GM23338 (cell line): ENCODE measurements at regions not wholly inside any gene's neighbourhood (a gene's known extent, or its start where the extent isn't known, plus 50 kb on each side); places are given as distances from the start of the nearest gene placed in this dataset.

Experiments
- ATAC-seq: fragments of 200-7000 bp; cut with Tn5 transposase; 3 replicates; pipeline ENCODE4 v1.9.1; 2020
- DNase-seq: peaks from one replicate; pipeline ENCODE4 v3.0.0-alpha.2; 2015; ENCODE audit warnings: low spot score
- H2AFZ ChIP-seq: fragments of 200-600 bp; sonication (generic); 2 replicates; pipeline ENCODE4 v1.8.0; 2016; ENCODE audit warnings: antibody characterized with exemption, mild to moderate bottlenecking, moderate library complexity
- H3F3A ChIP-seq: fragments of 200-600 bp; sonication (generic); replicated peaks from 2 replicates; pipeline ENCODE4 v1.8.0; 2017; ENCODE audit warnings: antibody characterized with exemption, mixed run types, low read depth
- H3K27ac ChIP-seq: fragments of 200-600 bp; sonication (generic); 2 replicates; pipeline ENCODE4 v1.6.1; 2016; ENCODE audit warnings: low read depth
- H3K27me3 ChIP-seq: fragments of 200-600 bp; sonication (generic); 2 replicates; pipeline ENCODE4 v1.8.0; 2016; ENCODE audit warnings: mild to moderate bottlenecking, mixed run types, moderate library complexity; ENCODE audit not compliant: insufficient read depth
- H3K36me3 ChIP-seq: fragments of 200-600 bp; sonication (generic); 2 replicates; pipeline ENCODE4 v1.8.0; 2016; ENCODE audit warnings: mild to moderate bottlenecking; ENCODE audit not compliant: insufficient read depth
- H3K4me1 ChIP-seq: fragments of 200-600 bp; sonication (generic); 2 replicates; pipeline ENCODE4 v1.8.0; 2016; ENCODE audit warnings: mild to moderate bottlenecking, moderate library complexity; ENCODE audit not compliant: insufficient read depth
- H3K4me2 ChIP-seq: fragments of 200-600 bp; sonication (generic); 2 replicates; pipeline ENCODE4 v1.7.1; 2017; ENCODE audit warnings: mixed run types
- H3K4me3 ChIP-seq: fragments of 200-600 bp; sonication (generic); 2 replicates; pipeline ENCODE4 v1.6.1; 2016; ENCODE audit warnings: mixed run types
- H3K79me2 ChIP-seq: fragments of 200-600 bp; sonication (generic); replicated peaks from 2 replicates; pipeline ENCODE4 v1.8.0; 2017; ENCODE audit warnings: mild to moderate bottlenecking; ENCODE audit not compliant: insufficient read depth
- H3K9me2 ChIP-seq: fragments of 200-600 bp; sonication (generic); 2 replicates; pipeline ENCODE4 v1.8.0; 2017; ENCODE audit not compliant: insufficient read depth
- H4K20me1 ChIP-seq: fragments of 200-600 bp; sonication (generic); replicated peaks from 2 replicates; pipeline ENCODE4 v1.8.0; 2017; ENCODE audit warnings: mild to moderate bottlenecking; ENCODE audit not compliant: insufficient read depth
- H3K27ac Mint-ChIP-seq: 2 replicates; pipeline ENCODE4 v1.8.0; 2020; ENCODE audit warnings: inconsistent platforms, mild to moderate bottlenecking, moderate library complexity, mixed read lengths
- H3K27me3 Mint-ChIP-seq: 3 replicates; pipeline ENCODE4 v1.8.0; 2022; ENCODE audit warnings: low read depth, mild to moderate bottlenecking, moderate library complexity, mixed read lengths, inconsistent platforms; ENCODE audit not compliant: insufficient read depth, poor library complexity
- H3K36me3 Mint-ChIP-seq: 3 replicates; pipeline ENCODE4 v1.8.0; 2021; ENCODE audit warnings: low read depth, mild to moderate bottlenecking, inconsistent platforms, moderate library complexity, mixed read lengths
- H3K4me1 Mint-ChIP-seq: 3 replicates; pipeline ENCODE4 v1.8.0; 2020; ENCODE audit warnings: mild to moderate bottlenecking, inconsistent platforms, mixed read lengths
- H3K4me3 Mint-ChIP-seq: 3 replicates; pipeline ENCODE4 v1.8.0; 2021; ENCODE audit warnings: moderate library complexity, mild to moderate bottlenecking, inconsistent platforms, mixed read lengths
- H3K9me3 Mint-ChIP-seq: 3 replicates; pipeline ENCODE4 v1.8.0; 2020; ENCODE audit warnings: moderate library complexity, mild to moderate bottlenecking, inconsistent platforms, mixed read lengths
- CREB1 ChIP-seq: fragments of 250-450 bp; sonication (Bioruptor Pico); IDR thresholded peaks from 2 replicates; pipeline ENCODE4 v1.5.0; 2020; ENCODE audit warnings: low read depth, mild to moderate bottlenecking, moderate library complexity
- CTCF ChIP-seq, 2 experiments: fragments of 200-600 bp in 1 of 2; sonication (generic) in 1 of 2; conservative IDR thresholded peaks; 2 replicates each; pipeline versions ENCODE4 v1.5.1 to v1.6.1; 2016 to 2017; ENCODE audit warnings: antibody characterized with exemption in 2 of 2, low read depth in 2 of 2, mild to moderate bottlenecking in 2 of 2, moderate library complexity in 1 of 2
- ETS1 ChIP-seq: IDR thresholded peaks from 2 replicates; pipeline ENCODE4 v1.6.1; 2016; ENCODE audit warnings: antibody characterized with exemption
- EZH2 ChIP-seq: fragments of 200-600 bp; sonication (generic); IDR thresholded peaks from one replicate; pipeline ENCODE4 v1.8.0; 2017; ENCODE audit warnings: antibody characterized with exemption, mild to moderate bottlenecking, low read depth; ENCODE audit not compliant: unreplicated experiment
- EZH2phosphoT487 ChIP-seq: fragments of 200-600 bp; sonication (generic); IDR thresholded peaks from one replicate; pipeline ENCODE4 v1.8.1; 2018; ENCODE audit warnings: antibody characterized with exemption; ENCODE audit not compliant: unreplicated experiment
- JUNB ChIP-seq: IDR thresholded peaks from one replicate; pipeline ENCODE4 v1.6.1; 2016; ENCODE audit warnings: antibody characterized with exemption; ENCODE audit not compliant: unreplicated experiment
- NANOG ChIP-seq: IDR thresholded peaks from 2 replicates; pipeline ENCODE4 v1.6.1; 2016; ENCODE audit warnings: antibody characterized with exemption, borderline replicate concordance
- POLR2AphosphoS5 ChIP-seq: IDR thresholded peaks from 2 replicates; pipeline ENCODE4 v1.6.1; 2016; ENCODE audit warnings: antibody characterized with exemption, low read depth
- STAT1 ChIP-seq: IDR thresholded peaks from one replicate; pipeline ENCODE4 v1.6.1; 2016; ENCODE audit warnings: antibody characterized with exemption; ENCODE audit not compliant: unreplicated experiment
- ZNF114 ChIP-seq: fragments of 250-450 bp; sonication (Bioruptor Pico); IDR thresholded peaks from 2 replicates; pipeline ENCODE4 v1.5.0; 2020; ENCODE audit warnings: mild to moderate bottlenecking, moderate library complexity
- ZNF331 ChIP-seq: fragments of 250-450 bp; sonication (Bioruptor Pico); IDR thresholded peaks from 2 replicates; pipeline ENCODE4 v1.5.0; 2020; ENCODE audit warnings: low read depth, mild to moderate bottlenecking, moderate library complexity
- TF ChIP-seq, protein P1 (sequence below): IDR thresholded peaks from one replicate; pipeline ENCODE4 v1.6.1; 2018; ENCODE audit warnings: antibody characterized with exemption; ENCODE audit not compliant: unreplicated experiment

GRCh38 chr5:5688925-5689310 lies 266.4 kb downstream of the ICE1 start:
- TF ChIP-seq ZNF331 = no peak
- TF ChIP-seq CTCF (conservative IDR thresholded peaks at IDR 0.05; ENCODE audit: low read depth in 2 of 2) = no peak
- no peak for TF ChIP-seq POLR2AphosphoS5
- no peak for TF ChIP-seq CREB1 (CRISPR knock-in tag)
- TF ChIP-seq ETS1 = no peak
- Histone ChIP-seq H3K79me2 (no peaks in the 10 kb centered on the region), H2AFZ (no peak overlapping the region), H3K4me1 (peaks cover 1% of the 10 kb centered on the region; the same call in 1 of the 2 replicates), H4K20me1 (no peaks in the 10 kb centered on the region), H3K4me2 (no peak overlapping the region), H3K27me3 (no peaks in the 10 kb centered on the region), H3K9me2 (peaks cover 26% of the 10 kb centered on the region; the same call in 1 of the 2 replicates), H3F3A (no peaks in the 10 kb centered on the region), H3K36me3 (no peaks in the 10 kb centered on the region), H3K4me3 (no peak overlapping the region), H3K27ac (no peak overlapping the region)
- H3K36me3 Mint-ChIP-seq = peaks cover 4% of the 10 kb centered on the region; the same call in 2 of the 3 replicates
- H3K4me3 Mint-ChIP-seq = no peak overlapping the region
- DNase-seq (no peak), ATAC-seq (no peak)
- peaks cover 15% of the 10 kb centered on the region for H3K4me1 Mint-ChIP-seq
- peaks cover 13% of the 10 kb centered on the region for H3K27me3 Mint-ChIP-seq
- no peak overlapping the region for H3K27ac Mint-ChIP-seq
- peaks cover 9% of the 10 kb centered on the region; the same call in 1 of the 3 replicates for H3K9me3 Mint-ChIP-seq

DNA sequence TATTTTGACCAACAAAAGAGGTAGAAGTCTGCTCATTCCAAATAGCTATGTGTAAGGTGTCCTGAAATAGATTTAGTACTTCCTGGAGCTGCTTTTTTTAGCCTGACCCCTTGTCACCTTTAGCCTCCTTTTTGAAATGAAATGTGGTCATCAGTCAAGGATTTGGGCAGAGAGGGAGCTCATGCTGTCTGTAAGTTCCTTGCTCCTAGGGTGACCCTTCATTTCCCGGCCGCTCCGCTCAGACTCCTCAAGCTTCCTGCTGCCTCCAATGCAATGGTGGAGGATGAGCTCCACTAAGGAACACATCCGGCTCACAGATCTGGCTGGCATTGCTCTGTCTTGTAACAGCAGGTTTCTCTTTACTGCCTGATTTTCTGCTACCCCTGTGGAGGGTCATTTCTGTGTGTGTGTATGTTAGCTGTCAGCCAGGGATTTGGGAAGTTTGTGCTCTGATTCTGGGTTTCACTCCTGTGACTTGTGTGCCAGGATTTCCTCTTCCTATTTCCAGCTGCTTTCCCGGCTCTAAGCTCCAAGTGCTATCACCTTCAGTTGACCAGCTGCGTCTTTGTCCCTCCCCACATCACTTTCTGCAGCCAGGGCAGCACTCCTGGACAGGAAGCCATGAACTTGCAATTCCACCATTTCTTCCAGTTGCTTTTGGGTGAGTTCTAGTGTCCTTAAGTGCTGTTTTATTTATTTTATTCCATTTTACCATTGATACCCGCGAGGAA lies 265.9 kb downstream of the ICE1 start:
- Histone ChIP-seq H3K79me2 (no peaks in the 10 kb centered on the region), H3K9me2 (peaks cover 27% of the 10 kb centered on the region; the same call in 1 of the 2 replicates), H3K27me3 (no peaks in the 10 kb centered on the region), H3K36me3 (no peaks in the 10 kb centered on the region), H3K4me1 (no peaks in the 10 kb centered on the region), H2AFZ (peak overlapping the region; percentile 59; the same call in 1 of the 2 replicates), H3F3A (no peaks in the 10 kb centered on the region), H4K20me1 (no peaks in the 10 kb centered on the region), H3K4me2 (no peak overlapping the region), H3K4me3 (no peak overlapping the region), H3K27ac (no peak overlapping the region)
- ATAC-seq = no peak
- Mint-ChIP-seq H3K4me3 (no peak overlapping the region), H3K27me3 (peaks cover 8% of the 10 kb centered on the region), H3K27ac (no peak overlapping the region), H3K4me1 (peaks cover 16% of the 10 kb centered on the region), H3K9me3 (peaks cover 14% of the 10 kb centered on the region), H3K36me3 (peaks cover 4% of the 10 kb centered on the region; the same call in 2 of the 3 replicates)
- DNase-seq = no peak
- TF ChIP-seq JUNB (no peak), EZH2phosphoT487 (no peak), ZNF114 (CRISPR knock-in tag) (no peak), CTCF (conservative IDR thresholded peaks at IDR 0.05; ENCODE audit: low read depth in 2 of 2) (no peak), EZH2 (no peak), NANOG (no peak), STAT1 (no peak), POLR2AphosphoS5 (no peak), ETS1 (no peak), ZNF331 (no peak), CREB1 (CRISPR knock-in tag) (no peak)
- TF ChIP-seq, protein P1, sequence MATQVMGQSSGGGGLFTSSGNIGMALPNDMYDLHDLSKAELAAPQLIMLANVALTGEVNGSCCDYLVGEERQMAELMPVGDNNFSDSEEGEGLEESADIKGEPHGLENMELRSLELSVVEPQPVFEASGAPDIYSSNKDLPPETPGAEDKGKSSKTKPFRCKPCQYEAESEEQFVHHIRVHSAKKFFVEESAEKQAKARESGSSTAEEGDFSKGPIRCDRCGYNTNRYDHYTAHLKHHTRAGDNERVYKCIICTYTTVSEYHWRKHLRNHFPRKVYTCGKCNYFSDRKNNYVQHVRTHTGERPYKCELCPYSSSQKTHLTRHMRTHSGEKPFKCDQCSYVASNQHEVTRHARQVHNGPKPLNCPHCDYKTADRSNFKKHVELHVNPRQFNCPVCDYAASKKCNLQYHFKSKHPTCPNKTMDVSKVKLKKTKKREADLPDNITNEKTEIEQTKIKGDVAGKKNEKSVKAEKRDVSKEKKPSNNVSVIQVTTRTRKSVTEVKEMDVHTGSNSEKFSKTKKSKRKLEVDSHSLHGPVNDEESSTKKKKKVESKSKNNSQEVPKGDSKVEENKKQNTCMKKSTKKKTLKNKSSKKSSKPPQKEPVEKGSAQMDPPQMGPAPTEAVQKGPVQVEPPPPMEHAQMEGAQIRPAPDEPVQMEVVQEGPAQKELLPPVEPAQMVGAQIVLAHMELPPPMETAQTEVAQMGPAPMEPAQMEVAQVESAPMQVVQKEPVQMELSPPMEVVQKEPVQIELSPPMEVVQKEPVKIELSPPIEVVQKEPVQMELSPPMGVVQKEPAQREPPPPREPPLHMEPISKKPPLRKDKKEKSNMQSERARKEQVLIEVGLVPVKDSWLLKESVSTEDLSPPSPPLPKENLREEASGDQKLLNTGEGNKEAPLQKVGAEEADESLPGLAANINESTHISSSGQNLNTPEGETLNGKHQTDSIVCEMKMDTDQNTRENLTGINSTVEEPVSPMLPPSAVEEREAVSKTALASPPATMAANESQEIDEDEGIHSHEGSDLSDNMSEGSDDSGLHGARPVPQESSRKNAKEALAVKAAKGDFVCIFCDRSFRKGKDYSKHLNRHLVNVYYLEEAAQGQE = no peak
